GM23338 (cell line): ENCODE measurements at regions not wholly inside any gene's neighbourhood (a gene's known extent, or its start where the extent isn't known, plus 50 kb on each side); places are given as distances from the start of the nearest gene placed in this dataset.

ENCODE experiments used
- ATAC-seq: fragments of 200-7000 bp; cut with Tn5 transposase; 3 replicates; pipeline ENCODE4 v1.9.1; 2020
- DNase-seq: peaks from one replicate; pipeline ENCODE4 v3.0.0-alpha.2; 2015; ENCODE audit warnings: low spot score
- H2AFZ ChIP-seq: fragments of 200-600 bp; sonication (generic); 2 replicates; pipeline ENCODE4 v1.8.0; 2016; ENCODE audit warnings: antibody characterized with exemption, mild to moderate bottlenecking, moderate library complexity
- H3F3A ChIP-seq: fragments of 200-600 bp; sonication (generic); replicated peaks from 2 replicates; pipeline ENCODE4 v1.8.0; 2017; ENCODE audit warnings: antibody characterized with exemption, mixed run types, low read depth
- H3K27ac ChIP-seq: fragments of 200-600 bp; sonication (generic); 2 replicates; pipeline ENCODE4 v1.6.1; 2016; ENCODE audit warnings: low read depth
- H3K27me3 ChIP-seq: fragments of 200-600 bp; sonication (generic); 2 replicates; pipeline ENCODE4 v1.8.0; 2016; ENCODE audit warnings: mild to moderate bottlenecking, mixed run types, moderate library complexity; ENCODE audit not compliant: insufficient read depth
- H3K36me3 ChIP-seq: fragments of 200-600 bp; sonication (generic); 2 replicates; pipeline ENCODE4 v1.8.0; 2016; ENCODE audit warnings: mild to moderate bottlenecking; ENCODE audit not compliant: insufficient read depth
- H3K4me1 ChIP-seq: fragments of 200-600 bp; sonication (generic); 2 replicates; pipeline ENCODE4 v1.8.0; 2016; ENCODE audit warnings: mild to moderate bottlenecking, moderate library complexity; ENCODE audit not compliant: insufficient read depth
- H3K4me2 ChIP-seq: fragments of 200-600 bp; sonication (generic); 2 replicates; pipeline ENCODE4 v1.7.1; 2017; ENCODE audit warnings: mixed run types
- H3K4me3 ChIP-seq: fragments of 200-600 bp; sonication (generic); 2 replicates; pipeline ENCODE4 v1.6.1; 2016; ENCODE audit warnings: mixed run types
- H3K79me2 ChIP-seq: fragments of 200-600 bp; sonication (generic); replicated peaks from 2 replicates; pipeline ENCODE4 v1.8.0; 2017; ENCODE audit warnings: mild to moderate bottlenecking; ENCODE audit not compliant: insufficient read depth
- H3K9me2 ChIP-seq: fragments of 200-600 bp; sonication (generic); 2 replicates; pipeline ENCODE4 v1.8.0; 2017; ENCODE audit not compliant: insufficient read depth
- H4K20me1 ChIP-seq: fragments of 200-600 bp; sonication (generic); replicated peaks from 2 replicates; pipeline ENCODE4 v1.8.0; 2017; ENCODE audit warnings: mild to moderate bottlenecking; ENCODE audit not compliant: insufficient read depth
- H3K27ac Mint-ChIP-seq: 2 replicates; pipeline ENCODE4 v1.8.0; 2020; ENCODE audit warnings: inconsistent platforms, mild to moderate bottlenecking, moderate library complexity, mixed read lengths
- H3K27me3 Mint-ChIP-seq: 3 replicates; pipeline ENCODE4 v1.8.0; 2022; ENCODE audit warnings: low read depth, mild to moderate bottlenecking, moderate library complexity, mixed read lengths, inconsistent platforms; ENCODE audit not compliant: insufficient read depth, poor library complexity
- H3K36me3 Mint-ChIP-seq: 3 replicates; pipeline ENCODE4 v1.8.0; 2021; ENCODE audit warnings: low read depth, mild to moderate bottlenecking, inconsistent platforms, moderate library complexity, mixed read lengths
- H3K4me1 Mint-ChIP-seq: 3 replicates; pipeline ENCODE4 v1.8.0; 2020; ENCODE audit warnings: mild to moderate bottlenecking, inconsistent platforms, mixed read lengths
- H3K4me3 Mint-ChIP-seq: 3 replicates; pipeline ENCODE4 v1.8.0; 2021; ENCODE audit warnings: moderate library complexity, mild to moderate bottlenecking, inconsistent platforms, mixed read lengths
- H3K9me3 Mint-ChIP-seq: 3 replicates; pipeline ENCODE4 v1.8.0; 2020; ENCODE audit warnings: moderate library complexity, mild to moderate bottlenecking, inconsistent platforms, mixed read lengths
- CREB1 ChIP-seq: fragments of 250-450 bp; sonication (Bioruptor Pico); IDR thresholded peaks from 2 replicates; pipeline ENCODE4 v1.5.0; 2020; ENCODE audit warnings: low read depth, mild to moderate bottlenecking, moderate library complexity
- CTCF ChIP-seq, 2 experiments: fragments of 200-600 bp in 1 of 2; sonication (generic) in 1 of 2; conservative IDR thresholded peaks; 2 replicates each; pipeline versions ENCODE4 v1.5.1 to v1.6.1; 2016 to 2017; ENCODE audit warnings: antibody characterized with exemption in 2 of 2, low read depth in 2 of 2, mild to moderate bottlenecking in 2 of 2, moderate library complexity in 1 of 2
- POLR2AphosphoS5 ChIP-seq: IDR thresholded peaks from 2 replicates; pipeline ENCODE4 v1.6.1; 2016; ENCODE audit warnings: antibody characterized with exemption, low read depth
- ZNF331 ChIP-seq: fragments of 250-450 bp; sonication (Bioruptor Pico); IDR thresholded peaks from 2 replicates; pipeline ENCODE4 v1.5.0; 2020; ENCODE audit warnings: low read depth, mild to moderate bottlenecking, moderate library complexity
- ZNF462 ChIP-seq: fragments of 250-450 bp; sonication (Bioruptor Pico); IDR thresholded peaks from 2 replicates; pipeline ENCODE4 v1.5.0; 2020; ENCODE audit warnings: mild to moderate bottlenecking, moderate library complexity

- TF ChIP-seq ZNF462 (no peak), POLR2AphosphoS5 (no peak)
Measured at GRCh38 chr5:104817127-104817526, 1254.5 kb upstream of the NUDT12 start (continued).

- DNase-seq (no peak), ATAC-seq (no peak)
- H3K27ac Mint-ChIP-seq: no peak overlapping the region
- Histone ChIP-seq H3K4me2 (no peak overlapping the region), H3K4me3 (no peak overlapping the region), H3K4me1 (no peaks in the 10 kb centered on the region), H3K27me3 (no peaks in the 10 kb centered on the region), H3K79me2 (no peaks in the 10 kb centered on the region), H4K20me1 (no peaks in the 10 kb centered on the region), H3K36me3 (no peaks in the 10 kb centered on the region), H2AFZ (no peak overlapping the region; the same call in 1 of the 2 replicates), H3K9me2 (no peaks in the 10 kb centered on the region), H3F3A (no peaks in the 10 kb centered on the region), H3K27ac (no peak overlapping the region)
- H3K4me1 Mint-ChIP-seq: no peaks in the 10 kb centered on the region
- H3K9me3 Mint-ChIP-seq: peaks cover 8% of the 10 kb centered on the region; the same call in 1 of the 3 replicates
- H3K27me3 Mint-ChIP-seq: no peaks in the 10 kb centered on the region
- no peak overlapping the region for H3K4me3 Mint-ChIP-seq
- H3K36me3 Mint-ChIP-seq: peaks cover 4% of the 10 kb centered on the region
- no peak for TF ChIP-seq ZNF331
- TF ChIP-seq CREB1 (CRISPR knock-in tag): no peak
- TF ChIP-seq CTCF (conservative IDR thresholded peaks at IDR 0.05; ENCODE audit: low read depth in 2 of 2): no peak
- TF ChIP-seq ZNF462: no peak
Measured at GRCh38 chr5:104815212-104815611, 1252.6 kb upstream of the NUDT12 start.
